Islet of Langerhans (tissue), 1 donor: ENCODE measurements at regions not wholly inside any gene's neighbourhood (a gene's known extent, or its start where the extent isn't known, plus 50 kb on each side); places are given as distances from the start of the nearest gene placed in this dataset.
"Not testable (repeated sequence)": the region's sequence is repeated elsewhere in the genome, so short reads cannot be mapped to it uniquely, and the experiment has no call there.

ENCODE experiments used
- FAIRE-seq: peaks from one replicate; lab custom pipeline; 2011; peaks lifted over from hg19 to GRCh38; lab: Jason Lieb, UNC

- no peak for FAIRE-seq
Observed at GRCh38 chr7:8809320-8809719, 375.9 kb downstream of the NXPH1 start.

DNA sequence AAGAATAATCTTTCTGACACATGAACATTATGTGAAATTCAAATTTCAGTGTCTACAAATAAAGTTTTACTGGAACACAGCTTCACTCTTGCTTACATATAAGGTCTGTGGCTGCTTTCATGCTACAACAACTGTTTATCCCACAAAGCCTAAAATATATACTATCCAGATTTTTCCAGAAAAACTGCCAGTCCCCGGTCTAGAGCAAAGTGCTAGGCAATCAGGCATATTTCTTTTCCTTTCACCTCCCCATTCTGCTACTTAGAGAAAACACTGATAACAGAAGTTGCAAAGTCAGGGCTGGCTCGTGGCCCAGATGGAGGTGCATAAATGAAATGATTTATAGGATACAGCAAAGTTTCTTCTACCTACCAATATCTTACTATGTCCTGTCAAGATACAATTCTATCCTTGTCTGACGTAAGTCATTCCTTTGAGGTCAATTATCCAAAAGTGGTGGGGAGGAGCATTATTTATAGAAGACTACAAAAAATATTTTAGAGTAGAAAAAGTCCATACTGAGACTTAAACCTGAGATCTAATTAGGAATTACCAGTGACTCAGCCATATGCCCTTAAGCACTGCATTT is 384.1 kb downstream of the NXPH1 start:
- no peak for FAIRE-seq

DNA sequence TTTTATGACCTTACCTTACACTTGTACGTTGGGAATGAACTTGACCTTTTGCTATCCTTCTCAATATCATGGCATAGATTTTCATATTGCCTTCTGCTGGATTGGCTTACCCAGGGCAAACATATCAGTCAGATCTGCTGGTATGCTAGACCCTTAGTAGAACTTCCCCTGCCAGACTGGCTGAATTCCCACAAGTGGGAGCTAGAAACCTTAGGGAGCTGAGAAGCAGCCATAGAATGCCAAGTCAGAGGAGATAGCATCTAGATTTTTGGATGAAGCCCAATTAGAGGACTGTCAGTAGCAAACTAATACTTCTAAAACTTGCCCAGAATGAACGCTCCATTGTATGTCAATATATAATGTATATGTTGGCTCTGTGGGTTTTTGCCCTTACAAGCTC is 385.0 kb downstream of the NXPH1 start:
- FAIRE-seq: no peak

DNA sequence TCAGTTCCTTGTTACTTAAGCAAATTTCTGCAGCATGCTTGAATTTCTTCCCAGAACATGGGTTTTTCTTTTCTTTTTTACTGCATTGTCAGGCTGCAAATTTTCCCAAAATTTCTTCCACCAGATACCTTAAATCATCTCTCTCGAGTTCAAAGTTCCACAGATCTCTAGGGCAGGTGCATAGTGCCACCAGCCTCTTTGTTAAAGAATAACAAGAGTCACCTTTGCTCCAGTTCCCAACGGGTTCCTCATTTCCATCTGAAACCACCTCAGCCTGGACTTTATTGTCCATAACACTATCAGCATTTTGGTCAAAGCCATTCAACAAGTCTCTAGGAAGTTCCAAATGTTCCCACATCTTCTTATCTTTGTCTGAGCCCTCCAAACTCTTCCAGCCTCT is 389.2 kb downstream of the NXPH1 start:
- no peak for FAIRE-seq

DNA sequence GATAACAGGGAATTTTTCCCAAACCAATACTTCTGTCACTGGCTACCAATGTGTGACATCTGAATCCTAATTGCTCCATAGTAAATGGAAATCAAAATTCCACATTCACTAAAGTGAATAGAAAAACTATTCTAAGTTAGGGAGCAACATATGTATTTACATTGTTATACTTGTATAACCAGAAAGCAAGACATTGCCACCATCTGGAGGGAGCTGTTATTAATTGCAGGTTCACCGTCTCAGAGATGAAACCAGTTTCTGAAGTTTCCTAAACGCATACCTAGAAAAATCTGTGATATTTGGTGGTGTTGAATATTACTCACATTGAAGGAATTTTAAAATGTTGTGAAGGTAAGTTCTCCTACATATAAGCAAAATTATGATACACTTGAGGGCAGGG is 390.1 kb downstream of the NXPH1 start:
- FAIRE-seq: no peak

- FAIRE-seq: no peak
Observed at GRCh38 chr7:8827329-8827728, 393.9 kb downstream of the NXPH1 start.

GRCh38 chr7:8829100-8829499 is 395.7 kb downstream of the NXPH1 start:
- no peak for FAIRE-seq

DNA sequence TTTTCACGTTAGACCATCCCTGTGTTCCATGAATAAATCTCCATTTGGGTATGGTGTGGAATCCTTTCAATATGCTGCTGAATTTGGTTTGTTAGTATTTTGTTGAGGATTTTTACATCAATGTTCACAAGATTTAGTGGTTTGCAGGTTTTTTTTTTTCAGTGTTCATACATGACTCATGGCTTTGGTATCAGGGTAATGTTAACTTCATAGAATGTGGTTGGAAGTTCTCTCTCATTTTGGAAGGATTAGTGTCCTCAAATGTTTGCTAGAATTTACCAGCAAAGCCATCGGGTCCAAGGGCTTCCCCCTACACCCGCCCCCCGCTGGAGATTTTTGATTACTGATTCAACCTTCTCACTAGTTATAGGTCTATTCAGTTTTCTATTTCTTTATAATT is 398.0 kb downstream of the NXPH1 start:
- FAIRE-seq: no peak

GRCh38 chr7:8833355-8833754 is 399.9 kb downstream of the NXPH1 start:
- no peak for FAIRE-seq

- FAIRE-seq: no peak
Observed at GRCh38 chr7:8841171-8841570, 407.8 kb downstream of the NXPH1 start.

DNA sequence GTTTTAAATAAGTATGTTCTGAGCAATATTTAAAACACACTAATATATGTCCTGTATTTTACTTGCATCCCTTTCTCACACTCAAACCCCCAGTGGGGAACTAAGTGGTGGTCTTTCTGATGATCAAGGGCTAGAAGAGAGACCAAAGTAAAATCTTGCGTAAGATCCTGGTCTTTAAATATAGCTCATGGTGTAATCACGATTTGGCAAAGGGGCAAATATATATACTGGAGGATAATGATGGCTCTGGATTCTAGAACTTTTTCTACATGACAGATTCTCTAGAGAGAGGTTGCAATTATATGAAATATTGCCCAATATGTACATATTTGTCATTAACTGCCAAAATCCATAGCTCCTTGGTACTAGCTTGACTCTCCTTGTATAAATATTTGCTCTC is 438.3 kb downstream of the NXPH1 start:
- no peak for FAIRE-seq

GRCh38 chr7:8881916-8882315 is 448.5 kb downstream of the NXPH1 start:
- no peak for FAIRE-seq

GRCh38 chr7:8885480-8886000 is 452.1 kb downstream of the NXPH1 start:
- no peak for FAIRE-seq

- FAIRE-seq: not testable (repeated sequence)
Observed at GRCh38 chr7:8890346-8890745, 456.9 kb downstream of the NXPH1 start.

DNA sequence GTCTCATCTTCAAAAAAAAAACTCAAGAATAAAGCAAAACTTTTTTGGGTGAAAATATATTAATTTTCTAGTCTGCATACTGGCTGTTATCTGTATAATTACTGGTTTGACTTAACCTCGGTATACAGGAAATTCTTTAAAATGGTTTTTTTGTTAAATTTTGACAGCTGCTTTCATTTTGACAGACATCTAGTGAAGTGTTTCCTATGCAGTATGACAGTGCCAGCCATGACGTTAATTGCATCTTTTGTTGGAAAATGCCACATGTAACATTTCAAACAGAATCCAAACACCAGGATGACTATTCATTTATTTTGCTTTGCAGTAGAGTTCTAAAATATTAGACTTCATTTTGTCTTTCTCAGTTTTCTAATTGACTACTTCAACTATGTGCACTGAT is 460.4 kb downstream of the NXPH1 start:
- no peak for FAIRE-seq

- no peak for FAIRE-seq
Observed at GRCh38 chr7:8906396-8907075, 473.1 kb downstream of the NXPH1 start.

DNA sequence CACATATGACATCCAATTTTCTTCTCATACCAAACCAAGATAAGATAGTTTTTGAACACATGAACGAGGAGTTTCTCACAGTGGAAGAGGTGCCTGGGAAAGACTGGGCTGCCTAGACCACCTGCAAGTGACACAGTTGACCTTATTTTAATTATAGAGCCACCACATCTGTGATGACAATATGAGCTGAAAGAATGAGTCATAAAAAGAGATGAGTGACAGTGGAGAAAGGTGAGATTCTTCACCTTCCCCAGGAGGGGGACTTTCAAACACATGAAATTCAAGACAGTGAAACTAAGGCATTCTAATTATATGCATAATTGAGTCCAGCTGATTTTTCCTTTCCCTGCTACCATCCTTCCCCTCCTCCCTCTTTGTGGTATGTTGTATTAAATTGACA is 475.5 kb downstream of the NXPH1 start:
- no peak for FAIRE-seq

DNA sequence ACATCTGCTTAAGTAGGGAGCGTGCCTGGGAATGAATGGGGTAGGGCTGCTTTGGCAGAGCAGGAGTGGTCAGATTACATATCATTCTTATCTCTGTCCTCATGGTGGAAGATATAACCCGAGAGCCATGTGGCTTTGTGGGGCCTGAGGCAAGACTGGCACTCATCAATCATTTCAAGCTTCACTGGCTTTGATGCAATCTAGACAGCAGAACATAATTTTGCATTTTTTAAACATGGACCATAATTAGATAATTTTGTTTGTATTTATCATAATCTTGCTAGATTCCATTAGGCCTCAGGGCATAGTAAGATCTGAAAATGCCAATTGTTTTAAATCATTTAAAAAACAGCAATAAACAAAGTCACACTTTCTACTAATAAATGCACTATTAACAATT is 480.3 kb downstream of the NXPH1 start:
- FAIRE-seq: no peak

- no peak for FAIRE-seq
Observed at GRCh38 chr7:8921807-8922206, 488.4 kb downstream of the NXPH1 start.

DNA sequence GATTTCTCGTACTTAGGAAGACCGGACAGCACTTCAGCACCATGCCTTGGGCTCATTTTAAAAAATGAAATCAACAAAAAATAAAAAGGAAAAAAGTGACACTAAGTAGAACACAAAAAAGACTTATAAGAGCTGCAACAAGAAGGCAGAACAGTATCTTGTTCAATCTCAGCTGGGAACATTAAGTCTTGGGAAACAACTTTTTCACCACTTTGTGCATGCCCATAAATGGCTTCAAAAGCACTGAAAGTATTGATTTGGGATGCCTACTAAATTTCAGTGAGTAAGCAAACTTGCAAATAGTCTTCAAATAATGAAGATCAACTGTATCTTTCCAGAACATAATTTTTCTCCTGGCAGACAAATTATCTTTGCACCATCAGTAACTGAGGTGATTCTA is 489.3 kb downstream of the NXPH1 start:
- FAIRE-seq: no peak

- no peak for FAIRE-seq
Observed at GRCh38 chr7:8923164-8923806, 489.9 kb downstream of the NXPH1 start.

DNA sequence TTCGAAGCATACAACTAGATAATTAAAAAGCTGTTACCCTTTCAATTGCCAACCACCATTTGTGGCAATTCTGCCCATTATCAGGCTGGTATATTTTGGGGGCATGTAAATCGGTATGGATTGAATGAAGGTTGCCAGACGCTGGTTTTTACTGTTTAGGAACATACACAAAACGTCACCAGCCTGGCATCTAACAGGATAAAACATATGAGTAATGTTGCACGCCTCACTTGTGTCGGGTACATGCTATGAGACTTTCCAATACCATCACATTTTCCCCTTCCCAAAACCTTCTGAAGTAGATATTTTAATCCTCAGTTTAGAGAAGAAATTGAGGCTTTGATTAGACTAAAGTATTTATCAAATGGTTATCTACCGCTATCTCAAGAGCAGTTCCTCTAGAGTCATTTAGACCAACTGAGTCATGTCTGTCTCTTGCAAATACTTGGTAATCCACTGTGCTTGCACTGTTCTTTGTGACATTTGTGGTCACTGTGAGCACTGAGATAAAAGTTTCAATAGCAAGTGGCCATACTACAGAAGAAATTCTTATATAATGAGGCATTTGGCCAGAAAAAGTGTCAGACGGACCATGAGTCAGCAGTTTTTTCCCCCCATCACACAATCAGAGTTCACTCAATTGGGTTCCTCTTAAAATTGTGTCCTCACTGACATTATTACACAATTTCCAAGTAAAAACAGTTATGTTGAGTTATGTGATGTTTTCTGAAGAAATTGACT is 498.7 kb downstream of the NXPH1 start:
- FAIRE-seq: no peak

GRCh38 chr7:8932751-8933150 is 499.3 kb downstream of the NXPH1 start:
- no peak for FAIRE-seq
